GDM1 (cell line): ENCODE measurements at regions not wholly inside any gene's neighbourhood (a gene's known extent, or its start where the extent isn't known, plus 50 kb on each side); places are given as distances from the start of the nearest gene placed in this dataset.
"Not testable (repeated sequence)": the region's sequence is repeated elsewhere in the genome, so short reads cannot be mapped to it uniquely, and the experiment has no call there.

Experiments used
- DNase-seq: peaks from one replicate; lab custom pipeline; 2025; lab: John Stamatoyannopoulos, UW

- no peak for DNase-seq
These were observed 495.4 kb downstream of the TRIB2 start for GRCh38 chr2:13212115-13212514.

DNA sequence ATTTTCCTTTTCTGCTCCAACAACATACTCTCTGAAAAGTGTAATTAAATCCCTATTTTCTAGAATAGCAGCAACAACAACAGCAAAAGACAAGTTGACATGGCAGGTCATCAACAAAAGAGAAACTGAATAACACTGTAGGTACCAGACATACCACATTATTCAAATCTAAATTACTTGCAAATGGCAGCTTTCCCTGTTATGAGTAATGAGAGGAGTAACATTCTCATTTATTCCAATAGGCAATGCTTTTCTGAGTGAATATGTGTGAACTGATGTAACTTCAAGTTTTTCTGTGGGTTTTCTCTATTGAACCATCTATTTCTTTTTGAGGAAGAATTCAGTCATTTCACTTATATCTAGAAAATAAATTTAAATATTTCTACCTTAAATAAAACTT lies 501.5 kb downstream of the TRIB2 start:
- DNase-seq: no peak

GRCh38 chr2:13227578-13227977 lies 510.8 kb downstream of the TRIB2 start:
- DNase-seq: no peak

DNA sequence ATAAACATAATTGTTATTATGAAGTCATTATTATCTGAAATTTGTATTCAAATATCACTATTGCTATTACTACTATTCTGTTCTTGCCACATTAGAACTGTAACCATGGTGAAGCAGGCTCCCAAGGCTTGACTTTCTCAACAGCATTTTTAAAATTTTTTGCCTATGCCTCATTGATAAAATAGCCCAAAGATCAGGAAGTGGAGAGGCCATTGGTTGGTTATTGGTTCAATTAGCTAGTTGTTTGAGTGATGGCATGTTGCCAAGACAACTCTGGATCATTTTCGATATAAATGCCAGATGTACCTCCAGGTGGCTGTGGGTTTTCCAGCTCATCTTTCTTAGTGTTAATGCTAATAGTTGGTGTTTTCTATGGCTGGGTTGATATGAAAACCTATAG lies 513.5 kb downstream of the TRIB2 start:
- no peak for DNase-seq

- no peak for DNase-seq
These were observed 523.3 kb downstream of the TRIB2 start for GRCh38 chr2:13240061-13240460.

DNA sequence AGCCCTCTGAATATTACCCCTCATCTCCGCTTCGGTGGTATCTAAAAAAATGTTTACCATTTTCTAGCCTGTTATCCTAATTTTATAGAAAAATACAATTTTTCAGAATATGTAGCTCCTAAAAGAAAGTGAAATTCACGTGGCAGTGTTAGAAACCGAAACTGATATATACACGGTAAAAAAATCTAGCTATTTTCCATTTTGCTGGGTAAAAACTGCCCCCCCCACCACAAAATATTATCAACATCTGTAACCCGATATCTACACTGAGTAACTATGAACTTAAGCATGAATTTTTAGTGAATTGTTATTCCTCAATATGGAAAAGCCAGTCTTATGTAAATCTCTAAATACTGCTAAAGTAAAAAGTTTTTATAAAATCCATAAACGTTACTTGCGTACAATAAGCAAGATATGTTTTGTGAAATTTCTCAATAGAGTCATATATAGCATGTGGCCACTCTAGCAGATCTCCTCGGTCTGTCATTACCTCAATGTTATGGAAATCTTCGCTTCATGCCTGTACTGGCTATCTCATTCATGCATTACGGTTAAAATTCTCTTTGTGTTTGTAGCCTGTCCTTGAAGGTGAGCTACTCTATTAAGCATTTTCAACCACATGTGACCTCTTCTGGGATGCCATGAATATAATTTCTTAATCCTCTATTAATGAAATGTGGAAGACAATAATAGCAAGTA lies 524.2 kb downstream of the TRIB2 start:
- no peak for DNase-seq

- DNase-seq: no peak
These were observed 535.9 kb downstream of the TRIB2 start for GRCh38 chr2:13252615-13253014.

- DNase-seq: no peak
These were observed 538.7 kb downstream of the TRIB2 start for GRCh38 chr2:13255485-13255884.

GRCh38 chr2:13260402-13260801 lies 543.7 kb downstream of the TRIB2 start:
- DNase-seq: no peak

GRCh38 chr2:13266166-13266565 lies 549.4 kb downstream of the TRIB2 start:
- no peak for DNase-seq

DNA sequence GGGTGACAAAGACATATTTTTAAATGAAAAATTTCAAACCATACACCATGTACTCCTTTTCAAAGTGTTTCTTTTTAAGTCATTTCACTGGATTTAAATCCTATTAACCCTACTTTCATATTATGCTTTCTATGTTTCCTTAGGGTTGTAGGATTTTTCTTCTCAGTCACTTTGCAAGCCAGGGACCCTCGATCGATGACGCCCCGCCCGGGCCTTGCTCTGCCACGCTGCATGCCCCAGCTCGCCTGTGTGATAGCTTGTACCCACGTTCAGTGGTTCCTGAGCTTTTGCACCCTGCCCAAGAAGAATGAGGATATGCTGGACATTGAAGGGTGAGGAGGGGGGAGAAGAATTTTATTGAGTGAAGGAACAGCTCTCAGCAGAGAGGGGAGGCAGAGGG lies 568.0 kb downstream of the TRIB2 start:
- DNase-seq: no peak

- no peak for DNase-seq
These were observed 572.6 kb downstream of the TRIB2 start for GRCh38 chr2:13289310-13289709.

GRCh38 chr2:13308478-13308805 lies 591.7 kb downstream of the TRIB2 start:
- DNase-seq: not testable (repeated sequence)

DNA sequence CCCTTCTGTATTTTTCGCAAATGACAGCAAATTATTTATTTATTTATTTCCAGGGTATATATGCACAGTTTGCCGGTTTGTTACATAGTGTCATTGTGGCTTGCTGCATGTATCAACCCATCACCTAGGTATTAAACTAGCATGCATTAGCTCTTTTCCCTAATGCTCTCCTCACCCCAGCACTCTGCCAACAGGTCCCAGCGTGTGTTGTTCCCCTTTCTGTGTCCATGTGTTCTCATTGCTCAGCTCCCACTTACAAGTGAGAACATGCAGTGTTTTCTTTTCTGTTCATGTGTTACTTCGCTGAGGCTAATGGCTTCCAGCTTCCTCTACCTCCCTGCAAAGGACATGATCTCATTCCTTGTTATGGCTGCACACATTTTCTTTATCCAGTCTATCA lies 592.3 kb downstream of the TRIB2 start:
- no peak for DNase-seq

DNA sequence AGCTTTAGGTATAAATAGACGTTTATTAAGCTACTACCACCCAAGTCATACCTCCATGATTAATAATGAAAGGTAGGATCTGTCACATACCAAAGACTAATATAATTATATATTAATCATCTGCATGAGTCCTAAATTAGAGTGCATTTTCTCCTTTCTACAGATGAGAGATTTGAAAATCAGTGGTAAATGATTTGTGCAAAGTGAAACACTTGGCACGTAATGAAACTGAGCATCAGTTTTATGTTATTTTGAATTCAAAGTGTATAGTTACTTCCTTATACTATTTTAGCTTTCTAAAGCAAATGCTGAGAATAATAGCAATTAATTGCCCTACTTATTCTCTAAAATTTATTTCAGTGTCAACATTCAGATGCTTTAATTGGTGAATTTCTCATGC lies 615.3 kb downstream of the TRIB2 start:
- DNase-seq: no peak

DNA sequence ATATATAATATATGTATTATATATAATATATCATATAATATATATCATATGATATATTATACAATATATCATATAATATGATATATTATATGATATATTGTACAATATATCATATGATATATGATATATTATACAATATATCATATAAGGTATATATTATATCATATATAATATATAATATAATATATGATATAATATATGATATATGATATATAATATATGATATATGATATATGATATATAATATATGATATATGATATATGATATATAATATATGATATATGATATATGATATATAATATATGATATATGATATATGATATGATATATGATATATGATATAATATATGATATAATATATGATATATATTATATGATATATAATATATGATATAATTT lies 617.3 kb downstream of the TRIB2 start:
- DNase-seq: not testable (repeated sequence)

DNA sequence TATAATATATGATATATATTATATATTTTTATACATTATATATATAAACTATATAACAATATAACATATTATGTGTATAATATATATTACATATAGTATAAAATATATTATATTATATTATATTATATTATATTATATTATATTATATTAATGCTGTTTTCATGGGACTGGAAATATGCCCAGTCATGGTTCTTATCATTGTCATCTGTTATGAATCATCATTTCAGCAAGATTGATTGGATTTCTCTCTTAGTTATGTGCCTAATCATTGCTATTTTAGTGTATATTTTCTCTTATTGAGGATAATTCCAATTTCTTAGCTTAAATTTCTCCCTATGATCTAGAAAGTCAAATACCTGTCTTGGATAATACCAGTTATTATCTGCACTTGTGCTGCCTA lies 617.8 kb downstream of the TRIB2 start:
- no peak for DNase-seq

DNA sequence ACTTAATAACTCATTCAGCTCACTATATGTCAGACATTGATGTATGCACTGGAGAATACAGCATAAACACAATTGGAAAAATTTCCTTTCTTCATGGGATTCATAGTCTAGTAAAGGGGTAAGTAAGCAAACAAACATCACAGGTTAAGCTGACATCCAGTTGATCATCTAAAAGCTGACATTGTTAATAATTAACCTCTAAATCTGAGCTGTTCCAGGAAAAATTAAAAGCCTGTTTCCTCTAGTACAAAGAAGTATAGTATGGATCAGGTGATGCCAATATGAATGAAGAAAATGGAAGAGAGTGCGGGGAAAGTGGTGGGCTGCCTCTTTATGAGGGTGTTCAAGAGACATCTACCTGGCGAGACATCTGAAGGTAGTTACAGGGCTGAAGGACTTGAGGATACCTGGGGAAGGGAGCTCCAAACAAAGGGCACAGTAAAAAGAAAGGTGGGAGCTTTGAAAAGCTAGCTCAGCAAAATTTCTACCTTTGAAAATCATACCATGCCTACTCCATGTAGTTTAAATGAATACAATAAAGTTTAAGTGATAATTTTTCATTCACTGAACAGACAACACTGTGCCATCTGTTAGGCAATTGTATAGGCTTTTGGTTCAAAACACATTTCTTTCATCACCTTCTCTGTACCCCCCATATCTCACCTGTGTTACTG lies 619.3 kb downstream of the TRIB2 start:
- DNase-seq: no peak

- DNase-seq: no peak
These were observed 634.3 kb downstream of the TRIB2 start for GRCh38 chr2:13351068-13351467.

- no peak for DNase-seq
These were observed 636.3 kb downstream of the TRIB2 start for GRCh38 chr2:13353083-13353482.

- no peak for DNase-seq
These were observed 637.3 kb downstream of the TRIB2 start for GRCh38 chr2:13354031-13354430.

- not testable (repeated sequence) for DNase-seq
These were observed 665.2 kb downstream of the TRIB2 start for GRCh38 chr2:13381928-13382327.

DNA sequence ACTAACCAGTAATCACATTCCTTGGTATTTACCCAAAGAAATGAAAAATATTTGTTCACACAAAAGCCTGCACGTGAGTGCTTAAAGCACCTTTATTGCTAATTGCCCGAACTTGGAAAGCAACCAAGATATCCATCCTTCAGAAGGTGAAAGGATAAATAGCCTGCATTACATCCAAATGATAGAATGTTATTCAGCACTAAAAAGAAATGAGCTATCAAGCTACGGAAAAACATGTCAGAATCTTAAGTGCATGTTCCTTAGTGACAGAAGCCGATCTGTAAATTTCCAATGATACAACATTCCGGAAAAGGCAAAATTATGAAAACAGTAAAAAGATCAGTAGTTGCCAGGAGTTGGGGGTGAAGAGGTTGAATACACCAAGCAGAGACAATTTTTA lies 672.4 kb downstream of the TRIB2 start:
- DNase-seq: not testable (repeated sequence)

DNA sequence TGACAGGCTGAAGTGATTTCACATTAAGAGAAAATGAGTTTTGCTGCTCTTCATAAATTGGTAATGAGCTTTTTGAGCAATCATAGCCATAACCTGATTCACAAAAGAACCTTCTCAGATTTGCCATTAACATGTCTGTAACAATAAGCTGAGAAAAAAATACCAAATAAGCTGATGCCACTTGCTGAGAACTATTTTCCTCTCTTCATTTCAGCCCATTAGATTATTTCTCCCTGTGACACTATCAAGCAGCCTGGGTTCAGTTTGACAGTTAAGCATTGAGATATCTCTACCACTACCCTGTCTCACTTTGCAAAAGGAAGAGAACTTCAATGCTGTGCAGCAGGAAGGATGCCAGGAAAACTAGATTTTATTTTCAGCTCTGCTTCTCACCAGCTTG lies 673.9 kb downstream of the TRIB2 start:
- DNase-seq: no peak
